ENCODE measurements at regions not wholly inside any gene's neighbourhood (a gene's known extent, or its start where the extent isn't known, plus 50 kb on each side); places are given as distances from the start of the nearest gene placed in this dataset.

DNA sequence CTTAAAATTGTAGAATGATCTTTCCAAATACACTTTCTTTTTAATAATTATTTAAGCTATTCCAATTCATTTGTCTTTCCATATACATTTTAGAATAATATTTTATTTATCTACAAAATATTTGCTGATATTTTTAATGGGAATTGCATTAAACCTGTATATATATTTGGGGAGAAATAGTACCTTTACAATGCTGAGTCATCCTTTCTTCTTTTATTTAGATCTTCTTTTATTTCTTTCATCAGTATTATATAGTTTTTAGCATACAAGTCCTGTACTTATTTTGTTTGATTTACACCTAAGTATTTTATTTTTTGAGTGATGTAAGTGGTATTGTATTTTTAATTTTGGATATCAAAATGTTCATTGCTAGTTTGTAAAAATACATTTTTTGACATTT is 639.5 kb upstream of the GOT2 start:
- in situ Hi-C loops (cut with HindIII; ENCODE audit: low pct_unique_long_range_greater_than_20kb, low sequenced_read_pairs) = no loop called here
- no peaks in the 10 kb centered on the region for H3K9me3 ChIP-seq (ENCODE audit: control insufficient read depth, insufficient read depth, low read depth, low read length)
- no TSS peak for BruUV-seq (replicated peaks)
- no peak overlapping the region for H3K27ac ChIP-seq (ENCODE audit: low read length)
- TF ChIP-seq SIN3A (IDR thresholded peaks at IDR 0.05; ENCODE audit: borderline replicate concordance, insufficient read depth, low read depth, low read length) (no peak), TCF7L2 (IDR thresholded peaks at IDR 0.05; ENCODE audit: low read depth, low read length) (no peak), POLR2AphosphoS5 (IDR thresholded peaks at IDR 0.05; ENCODE audit: low read depth, low read length) (no peak)
- TF ChIP-seq, protein P1, sequence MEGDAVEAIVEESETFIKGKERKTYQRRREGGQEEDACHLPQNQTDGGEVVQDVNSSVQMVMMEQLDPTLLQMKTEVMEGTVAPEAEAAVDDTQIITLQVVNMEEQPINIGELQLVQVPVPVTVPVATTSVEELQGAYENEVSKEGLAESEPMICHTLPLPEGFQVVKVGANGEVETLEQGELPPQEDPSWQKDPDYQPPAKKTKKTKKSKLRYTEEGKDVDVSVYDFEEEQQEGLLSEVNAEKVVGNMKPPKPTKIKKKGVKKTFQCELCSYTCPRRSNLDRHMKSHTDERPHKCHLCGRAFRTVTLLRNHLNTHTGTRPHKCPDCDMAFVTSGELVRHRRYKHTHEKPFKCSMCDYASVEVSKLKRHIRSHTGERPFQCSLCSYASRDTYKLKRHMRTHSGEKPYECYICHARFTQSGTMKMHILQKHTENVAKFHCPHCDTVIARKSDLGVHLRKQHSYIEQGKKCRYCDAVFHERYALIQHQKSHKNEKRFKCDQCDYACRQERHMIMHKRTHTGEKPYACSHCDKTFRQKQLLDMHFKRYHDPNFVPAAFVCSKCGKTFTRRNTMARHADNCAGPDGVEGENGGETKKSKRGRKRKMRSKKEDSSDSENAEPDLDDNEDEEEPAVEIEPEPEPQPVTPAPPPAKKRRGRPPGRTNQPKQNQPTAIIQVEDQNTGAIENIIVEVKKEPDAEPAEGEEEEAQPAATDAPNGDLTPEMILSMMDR (IDR thresholded peaks at IDR 0.05) = no peak
- TF ChIP-seq, protein P2, sequence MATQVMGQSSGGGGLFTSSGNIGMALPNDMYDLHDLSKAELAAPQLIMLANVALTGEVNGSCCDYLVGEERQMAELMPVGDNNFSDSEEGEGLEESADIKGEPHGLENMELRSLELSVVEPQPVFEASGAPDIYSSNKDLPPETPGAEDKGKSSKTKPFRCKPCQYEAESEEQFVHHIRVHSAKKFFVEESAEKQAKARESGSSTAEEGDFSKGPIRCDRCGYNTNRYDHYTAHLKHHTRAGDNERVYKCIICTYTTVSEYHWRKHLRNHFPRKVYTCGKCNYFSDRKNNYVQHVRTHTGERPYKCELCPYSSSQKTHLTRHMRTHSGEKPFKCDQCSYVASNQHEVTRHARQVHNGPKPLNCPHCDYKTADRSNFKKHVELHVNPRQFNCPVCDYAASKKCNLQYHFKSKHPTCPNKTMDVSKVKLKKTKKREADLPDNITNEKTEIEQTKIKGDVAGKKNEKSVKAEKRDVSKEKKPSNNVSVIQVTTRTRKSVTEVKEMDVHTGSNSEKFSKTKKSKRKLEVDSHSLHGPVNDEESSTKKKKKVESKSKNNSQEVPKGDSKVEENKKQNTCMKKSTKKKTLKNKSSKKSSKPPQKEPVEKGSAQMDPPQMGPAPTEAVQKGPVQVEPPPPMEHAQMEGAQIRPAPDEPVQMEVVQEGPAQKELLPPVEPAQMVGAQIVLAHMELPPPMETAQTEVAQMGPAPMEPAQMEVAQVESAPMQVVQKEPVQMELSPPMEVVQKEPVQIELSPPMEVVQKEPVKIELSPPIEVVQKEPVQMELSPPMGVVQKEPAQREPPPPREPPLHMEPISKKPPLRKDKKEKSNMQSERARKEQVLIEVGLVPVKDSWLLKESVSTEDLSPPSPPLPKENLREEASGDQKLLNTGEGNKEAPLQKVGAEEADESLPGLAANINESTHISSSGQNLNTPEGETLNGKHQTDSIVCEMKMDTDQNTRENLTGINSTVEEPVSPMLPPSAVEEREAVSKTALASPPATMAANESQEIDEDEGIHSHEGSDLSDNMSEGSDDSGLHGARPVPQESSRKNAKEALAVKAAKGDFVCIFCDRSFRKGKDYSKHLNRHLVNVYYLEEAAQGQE (IDR thresholded peaks at IDR 0.05; ENCODE audit: insufficient read depth in 1 of 2, low read depth in 2 of 2, low read length in 1 of 2) = no peak
- intact Hi-C loops (cut with micrococcal nuclease; ENCODE audit: unreplicated experiment) = no loop called here
- no peaks in the 10 kb centered on the region for H3K27me3 ChIP-seq (ENCODE audit: control insufficient read depth, insufficient read depth, low read length)
- DNase-seq (ENCODE audit: low read depth, low spot score) (no peak), ATAC-seq (no peak)
- H3K4me1 ChIP-seq (ENCODE audit: control insufficient read depth, insufficient read depth, low read length) = no peaks in the 10 kb centered on the region
- no peaks in the 10 kb centered on the region for H3K36me3 ChIP-seq (ENCODE audit: control insufficient read depth, insufficient read depth, low read length)
- no peak overlapping the region for H3K4me3 ChIP-seq (ENCODE audit: low read depth in 2 of 2, low read length in 2 of 2)
- CTCF ChIA-PET = no interaction called here
- POLR2A ChIA-PET = no interaction called here

DNA sequence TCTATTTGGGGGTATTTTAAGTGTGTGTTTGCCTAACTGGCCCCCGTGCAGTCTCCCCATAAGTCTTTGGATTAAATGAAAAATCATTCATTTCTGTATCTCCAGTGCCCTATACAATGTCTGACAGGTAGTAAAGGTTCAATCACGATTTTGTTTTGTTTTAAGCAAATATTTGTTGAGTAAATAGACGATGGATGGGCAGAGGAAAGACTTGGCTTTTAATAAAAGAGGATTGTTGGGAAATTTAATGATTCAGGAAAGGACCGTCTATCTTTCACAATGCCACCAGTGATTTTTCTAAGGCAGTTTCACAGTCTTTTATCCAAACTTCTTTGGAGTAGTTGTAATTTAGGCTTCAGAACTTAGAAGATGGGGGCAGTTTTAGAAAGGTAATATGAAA is 636.6 kb upstream of the GOT2 start:
- no peak for ATAC-seq
- CTCF ChIA-PET = no interaction called here
- TF ChIP-seq, protein P1 (IDR thresholded peaks at IDR 0.05) = no peak
- TF ChIP-seq POLR2AphosphoS5 (IDR thresholded peaks at IDR 0.05; ENCODE audit: low read depth, low read length) (no peak), TCF7L2 (IDR thresholded peaks at IDR 0.05; ENCODE audit: low read depth, low read length) (no peak), SIN3A (IDR thresholded peaks at IDR 0.05; ENCODE audit: borderline replicate concordance, insufficient read depth, low read depth, low read length) (no peak)
- TF ChIP-seq, protein P2 (IDR thresholded peaks at IDR 0.05; ENCODE audit: insufficient read depth in 1 of 2, low read depth in 2 of 2, low read length in 1 of 2) = no peak

More for the DNA sequence above, 636.6 kb upstream of the GOT2 start:
- DNase-seq (ENCODE audit: low read depth, low spot score) = no peak
- Histone ChIP-seq H3K36me3 (ENCODE audit: control insufficient read depth, insufficient read depth, low read length) (no peaks in the 10 kb centered on the region), H3K4me3 (ENCODE audit: low read depth in 2 of 2, low read length in 2 of 2) (no peak overlapping the region), H3K27me3 (ENCODE audit: control insufficient read depth, insufficient read depth, low read length) (no peaks in the 10 kb centered on the region), H3K9me3 (ENCODE audit: control insufficient read depth, insufficient read depth, low read depth, low read length) (no peaks in the 10 kb centered on the region), H3K4me1 (ENCODE audit: control insufficient read depth, insufficient read depth, low read length) (no peaks in the 10 kb centered on the region), H3K27ac (ENCODE audit: low read length) (no peak overlapping the region)
- intact Hi-C loops (cut with micrococcal nuclease; ENCODE audit: unreplicated experiment) = no loop called here
- no TSS peak for BruUV-seq (replicated peaks)
- in situ Hi-C loops (cut with HindIII; ENCODE audit: low pct_unique_long_range_greater_than_20kb, low sequenced_read_pairs) = no loop called here
- POLR2A ChIA-PET = no interaction called here

All from Panc1 (cell line).